Karpas-422 (cell line): ENCODE measurements at regions not wholly inside any gene's neighbourhood (a gene's known extent, or its start where the extent isn't known, plus 50 kb on each side); places are given as distances from the start of the nearest gene placed in this dataset.

Source experiments
- DNase-seq: peaks from one replicate; pipeline ENCODE4 v3.0.0-alpha.2; 2015
- H2AFZ ChIP-seq: fragments of 200-600 bp; sonication (generic); 2 replicates; pipeline ENCODE4 v1.6.1; 2014; ENCODE audit warnings: antibody characterized with exemption, low read length, mixed read lengths
- H3K27ac ChIP-seq: fragments of 200-600 bp; sonication (generic); 2 replicates; pipeline ENCODE4 v1.5.1; 2014; ENCODE audit warnings: mild to moderate bottlenecking, low read length, moderate library complexity
- H3K27me3 ChIP-seq: fragments of 200-600 bp; sonication (generic); 2 replicates; pipeline ENCODE4 v1.6.1; 2014; ENCODE audit warnings: low read length, mixed read lengths
- H3K36me3 ChIP-seq: fragments of 200-600 bp; sonication (generic); 2 replicates; pipeline ENCODE4 v1.6.1; 2014; ENCODE audit warnings: low read length, mixed read lengths; ENCODE audit not compliant: insufficient read depth
- H3K4me1 ChIP-seq: fragments of 200-600 bp; sonication (generic); 2 replicates; pipeline ENCODE4 v1.6.1; 2014; ENCODE audit warnings: mild to moderate bottlenecking, low read length, mixed read lengths
- H3K4me2 ChIP-seq: fragments of 200-600 bp; sonication (generic); 2 replicates; pipeline ENCODE4 v1.6.1; 2014; ENCODE audit warnings: low read length, low read depth, mild to moderate bottlenecking; ENCODE audit not compliant: poor library complexity, severe bottlenecking
- H3K4me3 ChIP-seq: fragments of 200-600 bp; sonication (generic); 2 replicates; pipeline ENCODE4 v1.5.1; 2014; ENCODE audit warnings: mild to moderate bottlenecking, antibody characterized with exemption, low read length, mixed read lengths
- H3K79me2 ChIP-seq: fragments of 200-600 bp; sonication (generic); 2 replicates; pipeline ENCODE4 v1.6.1; 2014; ENCODE audit warnings: mild to moderate bottlenecking, low read length, mixed read lengths
- H3K9ac ChIP-seq: fragments of 200-600 bp; sonication (generic); 2 replicates; pipeline ENCODE4 v1.6.0; 2014; ENCODE audit warnings: low read length
- H3K9me2 ChIP-seq: fragments of 200-600 bp; sonication (generic), shearing (Covaris generic); replicated peaks from 2 replicates; pipeline ENCODE4 v1.6.0; 2014; ENCODE audit warnings: mild to moderate bottlenecking, low read length, moderate library complexity; ENCODE audit not compliant: insufficient read depth
- H3K9me3 ChIP-seq: fragments of 300-700, 200-600 bp; sonication (generic); 2 replicates; pipeline ENCODE4 v1.6.1; 2014; ENCODE audit warnings: low read length, mixed read lengths
- H4K20me1 ChIP-seq: fragments of 200-600 bp; sonication (generic); 2 replicates; pipeline ENCODE4 v1.6.1; 2014; ENCODE audit warnings: mild to moderate bottlenecking, antibody characterized with exemption, low read length, low read depth; ENCODE audit not compliant: insufficient read depth

DNA sequence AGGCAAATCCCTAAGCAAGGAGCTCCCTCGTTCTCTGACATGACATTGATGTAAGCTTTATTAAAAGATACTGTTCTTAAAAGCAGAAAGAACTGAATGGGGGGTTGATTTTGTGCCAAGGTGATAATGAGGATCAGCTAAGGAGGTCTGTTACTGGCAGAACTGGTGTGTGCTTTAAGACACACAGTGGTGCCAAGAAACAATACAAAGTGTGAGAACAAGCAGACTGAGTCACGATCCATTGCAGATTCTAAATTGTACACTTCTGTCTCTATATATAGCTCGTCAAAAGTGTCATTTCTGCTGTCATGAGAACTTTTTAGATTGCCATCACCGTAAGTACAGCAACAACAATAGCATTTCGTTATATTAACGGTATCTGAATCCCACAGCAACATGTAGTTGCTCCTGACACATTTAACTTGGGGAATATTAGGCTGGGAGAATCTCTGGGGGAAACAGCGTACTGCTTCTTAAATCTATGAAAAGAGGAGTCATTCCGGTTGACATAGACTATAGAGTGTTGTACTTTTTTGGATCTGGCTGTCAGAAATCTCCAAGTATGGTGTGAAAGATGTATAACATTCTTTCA lies 151.3 kb upstream of the PRKD1 start:
- Histone ChIP-seq H3K4me2 (no peak overlapping the region), H4K20me1 (no peaks in the 10 kb centered on the region), H3K79me2 (no peaks in the 10 kb centered on the region), H3K9ac (no peak overlapping the region), H3K4me1 (no peaks in the 10 kb centered on the region), H3K27ac (no peak overlapping the region), H3K36me3 (no peaks in the 10 kb centered on the region), H3K9me3 (peaks cover 33% of the 10 kb centered on the region), H3K4me3 (no peak overlapping the region), H2AFZ (no peak overlapping the region), H3K9me2 (no peaks in the 10 kb centered on the region), H3K27me3 (no peaks in the 10 kb centered on the region)
- DNase-seq, result no peak

GRCh38 chr14:30082486-30082885 lies 154.8 kb upstream of the PRKD1 start:
- Histone ChIP-seq H3K4me3 (no peak overlapping the region), H2AFZ (no peak overlapping the region), H3K9me2 (no peaks in the 10 kb centered on the region), H3K4me1 (no peaks in the 10 kb centered on the region), H4K20me1 (no peaks in the 10 kb centered on the region), H3K36me3 (no peaks in the 10 kb centered on the region), H3K27me3 (no peaks in the 10 kb centered on the region), H3K79me2 (no peaks in the 10 kb centered on the region), H3K9me3 (peaks cover 55% of the 10 kb centered on the region), H3K27ac (no peak overlapping the region), H3K9ac (no peak overlapping the region), H3K4me2 (no peak overlapping the region)
- DNase-seq, result no peak

- Histone ChIP-seq H3K9me2 (no peaks in the 10 kb centered on the region), H3K36me3 (no peaks in the 10 kb centered on the region), H3K4me3 (no peak overlapping the region), H3K9me3 (peaks cover 65% of the 10 kb centered on the region), H3K4me2 (no peak overlapping the region), H2AFZ (no peak overlapping the region), H3K4me1 (no peaks in the 10 kb centered on the region), H3K79me2 (no peaks in the 10 kb centered on the region), H4K20me1 (no peaks in the 10 kb centered on the region), H3K27ac (no peak overlapping the region), H3K27me3 (no peaks in the 10 kb centered on the region), H3K9ac (no peak overlapping the region)
- DNase-seq, result no peak
Measured at GRCh38 chr14:30084811-30085210, 157.2 kb upstream of the PRKD1 start.

DNA sequence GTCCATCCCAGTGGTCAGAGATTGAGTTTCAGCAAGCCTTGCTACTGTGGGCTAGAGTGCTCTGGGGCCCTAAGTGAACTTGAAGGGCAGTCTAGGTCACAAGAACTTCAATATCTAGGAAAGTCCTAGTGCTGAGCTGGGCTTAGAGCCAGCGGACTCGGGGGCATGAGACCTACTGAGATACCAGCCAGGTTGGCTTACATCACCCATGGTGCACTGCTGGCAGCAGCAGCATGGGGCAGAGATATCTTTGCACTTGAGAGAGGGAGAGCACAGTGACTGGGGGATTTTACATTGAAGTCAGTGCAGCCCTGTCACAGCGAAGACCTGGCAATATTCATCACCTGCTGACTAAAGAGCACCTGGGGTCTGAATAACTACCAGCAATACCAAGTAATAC lies 158.3 kb upstream of the PRKD1 start:
- Histone ChIP-seq H2AFZ (no peak overlapping the region), H3K27me3 (no peaks in the 10 kb centered on the region), H3K27ac (no peak overlapping the region), H3K9me3 (peaks cover 67% of the 10 kb centered on the region), H3K9me2 (no peaks in the 10 kb centered on the region), H3K4me3 (no peak overlapping the region), H3K4me2 (no peak overlapping the region), H3K9ac (no peak overlapping the region), H3K4me1 (no peaks in the 10 kb centered on the region), H3K79me2 (no peaks in the 10 kb centered on the region), H3K36me3 (no peaks in the 10 kb centered on the region), H4K20me1 (no peaks in the 10 kb centered on the region)
- no peak for DNase-seq

- no peaks in the 10 kb centered on the region for H3K27me3 ChIP-seq
- H3K36me3 ChIP-seq, result no peaks in the 10 kb centered on the region
- no peaks in the 10 kb centered on the region for H4K20me1 ChIP-seq
- H3K4me2 ChIP-seq, result no peak overlapping the region
- H3K9me2 ChIP-seq, result no peaks in the 10 kb centered on the region
- H2AFZ ChIP-seq, result no peak overlapping the region
- H3K9ac ChIP-seq, result no peak overlapping the region
- H3K4me3 ChIP-seq, result no peak overlapping the region
- no peaks in the 10 kb centered on the region for H3K4me1 ChIP-seq
- no peak overlapping the region for H3K27ac ChIP-seq
- DNase-seq, result no peak
- H3K9me3 ChIP-seq, result peaks cover 72% of the 10 kb centered on the region
- no peaks in the 10 kb centered on the region for H3K79me2 ChIP-seq
Measured at GRCh38 chr14:30088620-30089019, 161.0 kb upstream of the PRKD1 start.

- no peak for DNase-seq
- no peaks in the 10 kb centered on the region for H3K36me3 ChIP-seq
- no peak overlapping the region for H3K4me3 ChIP-seq
- H3K4me1 ChIP-seq, result no peaks in the 10 kb centered on the region
- no peaks in the 10 kb centered on the region for H3K9me2 ChIP-seq
- H3K9ac ChIP-seq, result no peak overlapping the region
- no peaks in the 10 kb centered on the region for H4K20me1 ChIP-seq
- H3K27me3 ChIP-seq, result no peaks in the 10 kb centered on the region
- H3K27ac ChIP-seq, result no peak overlapping the region
- H3K9me3 ChIP-seq, result peaks cover 20% of the 10 kb centered on the region
- no peaks in the 10 kb centered on the region for H3K79me2 ChIP-seq
- no peak overlapping the region for H3K4me2 ChIP-seq
- H2AFZ ChIP-seq, result no peak overlapping the region
Measured at GRCh38 chr14:30108975-30109700, 181.5 kb upstream of the PRKD1 start.

GRCh38 chr14:30114051-30114450 lies 186.4 kb upstream of the PRKD1 start:
- H3K27me3 ChIP-seq, result no peaks in the 10 kb centered on the region
- no peaks in the 10 kb centered on the region for H4K20me1 ChIP-seq
- DNase-seq, result no peak
- no peaks in the 10 kb centered on the region for H3K79me2 ChIP-seq
- no peaks in the 10 kb centered on the region for H3K4me1 ChIP-seq
- no peak overlapping the region for H3K4me3 ChIP-seq
- peaks cover 16% of the 10 kb centered on the region for H3K9me3 ChIP-seq
- H3K9me2 ChIP-seq, result no peaks in the 10 kb centered on the region
- H2AFZ ChIP-seq, result no peak overlapping the region
- H3K9ac ChIP-seq, result no peak overlapping the region
- no peaks in the 10 kb centered on the region for H3K36me3 ChIP-seq
- H3K4me2 ChIP-seq, result no peak overlapping the region
- no peak overlapping the region for H3K27ac ChIP-seq

GRCh38 chr14:30115756-30116155 lies 188.1 kb upstream of the PRKD1 start:
- no peaks in the 10 kb centered on the region for H3K4me1 ChIP-seq
- H3K9ac ChIP-seq, result no peak overlapping the region
- H3K36me3 ChIP-seq, result no peaks in the 10 kb centered on the region
- H3K79me2 ChIP-seq, result no peaks in the 10 kb centered on the region
- no peak overlapping the region for H3K27ac ChIP-seq
- H3K27me3 ChIP-seq, result no peaks in the 10 kb centered on the region
- H2AFZ ChIP-seq, result no peak overlapping the region
- no peak for DNase-seq
- H3K9me2 ChIP-seq, result no peaks in the 10 kb centered on the region
- H4K20me1 ChIP-seq, result no peaks in the 10 kb centered on the region
- H3K9me3 ChIP-seq, result peaks cover 17% of the 10 kb centered on the region
- no peak overlapping the region for H3K4me2 ChIP-seq
- no peak overlapping the region for H3K4me3 ChIP-seq
